CD14-positive monocyte (primary cell): ENCODE measurements at regions not wholly inside any gene's neighbourhood (a gene's known extent, or its start where the extent isn't known, plus 50 kb on each side); places are given as distances from the start of the nearest gene placed in this dataset.

ENCODE experiments used
- DNase-seq, 3 donors: peaks; one replicate each; pipeline ENCODE4 v3.0.0-alpha.2; 2011 to 2022
- H2AFZ ChIP-seq: 2 replicates; pipeline ENCODE4 v1.6.0; 2012; ENCODE audit warnings: mild to moderate bottlenecking, low read depth, low read length, inconsistent platforms; ENCODE audit not compliant: insufficient read depth, poor library complexity, severe bottlenecking
- H3K27ac ChIP-seq, 2 donors: 1 replicate in 1 of 2; 2 replicates in 1 of 2; pipeline ENCODE4 v1.5.1; 2012 to 2013; ENCODE audit warnings: low read length in 2 of 2, control low read depth in 1 of 2, inconsistent platforms in 1 of 2, low read depth in 1 of 2, mild to moderate bottlenecking in 1 of 2
- H3K27me3 ChIP-seq, 2 donors: one replicate each; pipeline versions ENCODE4 v1.6.0 to v1.6.1; 2011 to 2013; ENCODE audit warnings: low read length in 2 of 2; ENCODE audit not compliant: control insufficient read depth in 2 of 2, insufficient read depth in 2 of 2
- H3K36me3 ChIP-seq, 2 donors: replicated peaks in 1 of 2; 1 replicate in 1 of 2; 2 replicates in 1 of 2; pipeline versions ENCODE4 v1.5.1 to v1.6.1; 2012 to 2013; ENCODE audit warnings: low read length in 2 of 2, control low read depth in 1 of 2, inconsistent platforms in 1 of 2, mild to moderate bottlenecking in 1 of 2; ENCODE audit not compliant: insufficient read depth in 2 of 2, control insufficient read depth in 1 of 2
- H3K4me1 ChIP-seq, 2 donors: 1 replicate in 1 of 2; 2 replicates in 1 of 2; pipeline versions ENCODE4 v1.5.1 to v1.6.1; 2012 to 2013; ENCODE audit warnings: low read length in 2 of 2, control low read depth in 1 of 2, inconsistent platforms in 1 of 2, mild to moderate bottlenecking in 1 of 2, moderate library complexity in 1 of 2; ENCODE audit not compliant: insufficient read depth in 2 of 2, control insufficient read depth in 1 of 2
- H3K4me2 ChIP-seq: replicated peaks from 2 replicates; pipeline ENCODE3; 2012; ENCODE audit warnings: low read length, moderate library complexity, mild to moderate bottlenecking; ENCODE audit not compliant: poor library complexity, severe bottlenecking; ENCODE audit errors: extremely low read depth
- H3K4me3 ChIP-seq, 3 experiments: fragments of 200-600 bp in 1 of 3; sonication (generic) in 1 of 3; replicated peaks in 1 of 3; 1 replicate in 2 of 3; 2 replicates in 1 of 3; pipeline ENCODE4 v1.5.1; 2011 to 2013; ENCODE audit warnings: low read length in 3 of 3, mild to moderate bottlenecking in 3 of 3, control low read depth in 2 of 3, low read depth in 2 of 3, inconsistent platforms in 1 of 3, moderate library complexity in 1 of 3
- H3K79me2 ChIP-seq: 2 replicates; pipeline ENCODE4 v1.6.0; 2012; ENCODE audit warnings: mild to moderate bottlenecking, control low read depth, inconsistent platforms, low read length, moderate library complexity; ENCODE audit not compliant: insufficient read depth
- H3K9ac ChIP-seq: 2 replicates; pipeline ENCODE4 v1.6.0; 2017; ENCODE audit warnings: low read length, mild to moderate bottlenecking; ENCODE audit not compliant: insufficient read depth, poor library complexity, severe bottlenecking
- H3K9me3 ChIP-seq, 2 donors: replicated peaks in 1 of 2; 1 replicate in 1 of 2; 2 replicates in 1 of 2; pipeline versions ENCODE4 v1.5.1 to v1.6.1; 2012 to 2013; ENCODE audit warnings: low read length in 2 of 2, control low read depth in 1 of 2; ENCODE audit not compliant: control insufficient read depth in 1 of 2, insufficient read depth in 1 of 2
- H4K20me1 ChIP-seq: 2 replicates; pipeline ENCODE4 v1.6.0; 2012; ENCODE audit warnings: mild to moderate bottlenecking, low read length, control low read depth, moderate library complexity; ENCODE audit not compliant: insufficient read depth
- H3K27ac Mint-ChIP-seq, 7 donors: one replicate each; pipeline ENCODE4 v1.8.0; 2020; ENCODE audit warnings: mild to moderate bottlenecking in 7 of 7, mixed read lengths in 7 of 7, moderate library complexity in 6 of 7, inconsistent platforms in 2 of 7
- H3K27me3 Mint-ChIP-seq, 3 donors: one replicate each; pipeline ENCODE4 v1.8.0; 2021 to 2022; ENCODE audit warnings: low read depth in 3 of 3, mild to moderate bottlenecking in 3 of 3, mixed read lengths in 3 of 3, moderate library complexity in 3 of 3, inconsistent platforms in 1 of 3
- H3K36me3 Mint-ChIP-seq, 2 donors: one replicate each; pipeline ENCODE4 v1.8.0; 2020; ENCODE audit warnings: mixed read lengths in 2 of 2, inconsistent platforms in 1 of 2, mild to moderate bottlenecking in 1 of 2
- H3K4me1 Mint-ChIP-seq: one replicate; pipeline ENCODE4 v1.8.0; 2020; ENCODE audit warnings: mild to moderate bottlenecking, mixed read lengths
- H3K4me3 Mint-ChIP-seq, 2 donors: one replicate each; pipeline ENCODE4 v1.8.0; 2020; ENCODE audit warnings: mild to moderate bottlenecking in 2 of 2, mixed read lengths in 2 of 2, moderate library complexity in 1 of 2
- H3K9me3 Mint-ChIP-seq, 7 donors: one replicate each; pipeline ENCODE4 v1.8.0; 2020 to 2022; ENCODE audit warnings: mixed read lengths in 7 of 7, mild to moderate bottlenecking in 6 of 7, moderate library complexity in 6 of 7, inconsistent platforms in 2 of 7
- CTCF ChIP-seq: fragments of 200-600 bp; IDR thresholded peaks from one replicate; pipeline ENCODE4 v1.8.0; 2022; ENCODE audit warnings: antibody characterized with exemption, mild to moderate bottlenecking
- WGBS: methylation state at CpG from one replicate; pipeline ENCODE4 v1.1.5; 2013; ENCODE audit warnings: missing lambda C conversion rate; ENCODE audit not compliant: insufficient coverage; 5-methylcytosine and 5-hydroxymethylcytosine counted together
- intact Hi-C, 2 donors: fragments of 100-400 bp; cut with micrococcal nuclease; formaldehyde crosslinking; loops; one replicate each; pipeline versions ENCODE4 v1.15.0 to v1.15.1; 2023

GRCh38 chr11:111063726-111064517 is 181.6 kb upstream of the POU2AF2 start:
- Mint-ChIP-seq H3K27me3 (peaks cover 0 to 1% (median 0%) of the 10 kb centered on the region in 3 donors), H3K36me3 (peaks cover 0 to 3% of the 10 kb centered on the region in 2 donors)
- WGBS, result 91% methylated on average over 4 of the region's 6 CpGs

GRCh38 chr11:111062420-111062819 is 183.1 kb upstream of the POU2AF2 start:
- intact Hi-C loops, result no loop called here
- Histone ChIP-seq H3K9ac (no peak overlapping the region), H3K36me3 (no peaks in the 10 kb centered on the region), H3K4me3 (no peak overlapping the region), H4K20me1 (no peaks in the 10 kb centered on the region), H3K9me3 (peaks cover 0 to 2% of the 10 kb centered on the region in 2 donors), H2AFZ (no peak overlapping the region), H3K27me3 (no peaks in the 10 kb centered on the region), H3K4me2 (no peak overlapping the region), H3K79me2 (no peaks in the 10 kb centered on the region), H3K4me1 (no peaks in the 10 kb centered on the region), H3K27ac (no peak overlapping the region)
- Mint-ChIP-seq H3K9me3 (peaks cover 0 to 7% (median 0%) of the 10 kb centered on the region in 7 donors), H3K4me1 (no peaks in the 10 kb centered on the region), H3K4me3 (no peak overlapping the region), H3K27ac (no peak overlapping the region), H3K36me3 (no peaks in the 10 kb centered on the region), H3K27me3 (peaks cover 0 to 1% (median 0%) of the 10 kb centered on the region in 3 donors)
- 100% methylated on average over 1 of the region's 3 CpGs for WGBS
- no peak for TF ChIP-seq CTCF
- DNase-seq, result no peak

More at GRCh38 chr11:111063726-111064517, 181.6 kb upstream of the POU2AF2 start:
- Mint-ChIP-seq H3K4me3 (no peak overlapping the region), H3K9me3 (peaks cover 0 to 10% (median 7%) of the 10 kb centered on the region in 7 donors), H3K4me1 (peaks cover 5% of the 10 kb centered on the region), H3K27ac (no peak overlapping the region)
- Histone ChIP-seq H3K9ac (no peak overlapping the region), H3K4me3 (no peak overlapping the region), H4K20me1 (no peaks in the 10 kb centered on the region), H3K4me2 (no peak overlapping the region), H3K36me3 (no peaks in the 10 kb centered on the region), H3K27me3 (no peaks in the 10 kb centered on the region), H3K79me2 (no peaks in the 10 kb centered on the region), H3K4me1 (peaks cover 0 to 5% of the 10 kb centered on the region in 2 donors), H3K27ac (no peak overlapping the region), H3K9me3 (no peaks in the 10 kb centered on the region), H2AFZ (no peak overlapping the region)
- intact Hi-C loops, result no loop called here
- no peak for DNase-seq
- no peak for TF ChIP-seq CTCF
